Heart left ventricle (tissue), 16 donors: ENCODE measurements at regions not wholly inside any gene's neighbourhood (a gene's known extent, or its start where the extent isn't known, plus 50 kb on each side); places are given as distances from the start of the nearest gene placed in this dataset.

ENCODE experiments used
- ATAC-seq, 4 donors: fragments of 200-7000 bp; cut with Tn5 transposase; one replicate each; pipeline ENCODE4 v1.9.1; 2020 to 2022; ENCODE audit warnings: moderate library complexity in 4 of 4, mild to moderate bottlenecking in 3 of 4, moderate number of reproducible peaks in 1 of 4
- DNase-seq, 5 donors: peaks; one replicate each; pipeline ENCODE4 v3.0.0-alpha.2; 2020
- H3K27ac ChIP-seq, 12 donors: fragments of 200-600 bp; sonication (generic) in 4 of 12; one replicate each; pipeline versions ENCODE4 v1.5.0 to v1.8.0; 2016 to 2022; ENCODE audit warnings: mild to moderate bottlenecking in 2 of 12
- H3K27me3 ChIP-seq, 9 donors: fragments of 200-600 bp; sonication (generic) in 2 of 9; one replicate each; pipeline versions ENCODE4 v1.5.1 to v1.8.0; 2016 to 2022; ENCODE audit warnings: mild to moderate bottlenecking in 3 of 9
- H3K36me3 ChIP-seq, 9 donors: fragments of 200-600 bp; sonication (generic) in 2 of 9; one replicate each; pipeline versions ENCODE4 v1.5.0 to v1.8.0; 2018 to 2022; ENCODE audit warnings: mild to moderate bottlenecking in 2 of 9
- H3K4me1 ChIP-seq, 12 donors: fragments of 200-600 bp; sonication (generic) in 4 of 12; one replicate each; pipeline versions ENCODE4 v1.5.0 to v1.8.0; 2016 to 2022; ENCODE audit warnings: mild to moderate bottlenecking in 3 of 12
- H3K4me3 ChIP-seq, 12 donors: fragments of 200-600 bp; sonication (generic) in 4 of 12; one replicate each; pipeline versions ENCODE4 v1.5.0 to v1.8.0; 2017 to 2022; ENCODE audit warnings: mild to moderate bottlenecking in 9 of 12, moderate library complexity in 4 of 12
- H3K9me3 ChIP-seq, 12 donors: fragments of 200-600 bp; sonication (generic) in 4 of 12; one replicate each; pipeline versions ENCODE4 v1.5.0 to v1.8.0; 2016 to 2022; ENCODE audit warnings: mild to moderate bottlenecking in 1 of 12
- CTCF ChIP-seq, 12 donors: fragments of 200-600 bp; sonication (generic) in 4 of 12; IDR thresholded peaks; one replicate each; pipeline versions ENCODE4 v1.5.0 to v1.8.0; 2018 to 2022; ENCODE audit warnings: antibody characterized with exemption in 12 of 12, mild to moderate bottlenecking in 5 of 12
- POLR2A ChIP-seq, 2 donors: fragments of 450-650 bp; IDR thresholded peaks; one replicate each; pipeline ENCODE4 v1.6.1; 2017; ENCODE audit warnings: antibody characterized with exemption in 2 of 2, mild to moderate bottlenecking in 2 of 2, moderate library complexity in 2 of 2
- WGBS, 4 donors: extraction: QIAGEN DNeasy Blood & Tissue Kit in 2 of 4; methylation state at CpG; one replicate each; pipeline versions ENCODE4 v1.1.5 to v1.1.7; 2013 to 2018; 5-methylcytosine and 5-hydroxymethylcytosine counted together
- intact Hi-C, 10 donors: fragments of 100-400 bp; cut with DNase I; formaldehyde crosslinking; loops; one replicate each; pipeline versions ENCODE4 v1.11.1 to v1.14.2; 2022
- donor health status: ischemic (EF 13 %, LVEDD 7.1; RV severe dilation, severe dysfunction).
- donor health status: healthy with polysubstance abuse.
- donor health status: DM: no; HTN: yes; CAD: no.
- donor health status: DM: no; HTN: no; CAD: no.
- donor health status: ischemic (EF 25% LVEDD 6.9; RV normal size, moderate dysfunction).
- donor health status: ischemic (EF 25% LVEDD 5.7; RV mildly dilated, moderate dysfunction).
- donor health status: healthy.
- donor health status: DM: yes; HTN: yes; CAD: no.
- donor health status: ischemic (EF 35%, LVEDD 5.7; RV mildly dilated, moderate dysfunction).
- donor health status: nonischemic (EF 11% LVEDD 7.7; RV severe dilation, severe dysfunction).
- donor health status: DM: yes; HTN: yes; CAD: no.
- donor health status: PGD.
- donor health status: ischemic (EF 29% LVEDD 5.4; RV normal size, mild dysfunction).
- donor health status: nonischemic (EF 23%, LVEDD 6.1; RV moderate dilation, normal function).

DNA sequence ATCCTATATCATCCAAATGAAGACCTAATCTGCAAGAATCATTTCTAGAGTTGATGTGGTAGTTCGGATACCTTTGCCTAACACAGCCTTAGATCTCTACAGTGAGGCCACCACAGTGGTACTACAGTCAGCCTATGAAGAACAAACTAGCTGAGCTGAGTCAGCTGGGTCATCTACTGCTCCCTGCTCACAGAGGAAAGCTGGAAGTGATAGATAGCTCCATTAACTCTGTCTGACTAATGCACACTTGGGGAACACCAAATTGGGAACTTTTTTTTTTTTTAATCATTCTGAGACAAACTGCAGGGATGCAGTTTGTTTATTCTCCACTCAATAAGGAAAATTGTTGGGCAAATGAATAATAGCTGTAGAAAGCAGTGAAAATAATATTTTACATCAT is 1160.6 kb downstream of the PCDH9 start:
- Histone ChIP-seq H3K4me1 (no peaks in the 10 kb centered on the region), H3K36me3 (no peaks in the 10 kb centered on the region), H3K27me3 (no peaks in the 10 kb centered on the region), H3K9me3 (no peaks in the 10 kb centered on the region), H3K27ac (no peak overlapping the region), H3K4me3 (no peak overlapping the region)
- DNase-seq (no peak), ATAC-seq (no peak)
- intact Hi-C loops: no loop called here
- 79 to 91% (median 82%) methylated on average over 1 of the region's 1 CpG for WGBS, 4 donors
- TF ChIP-seq POLR2A (IDR thresholded peaks at IDR 0.05): no peak
- no peak for TF ChIP-seq CTCF (IDR thresholded peaks at IDR 0.05)

DNA sequence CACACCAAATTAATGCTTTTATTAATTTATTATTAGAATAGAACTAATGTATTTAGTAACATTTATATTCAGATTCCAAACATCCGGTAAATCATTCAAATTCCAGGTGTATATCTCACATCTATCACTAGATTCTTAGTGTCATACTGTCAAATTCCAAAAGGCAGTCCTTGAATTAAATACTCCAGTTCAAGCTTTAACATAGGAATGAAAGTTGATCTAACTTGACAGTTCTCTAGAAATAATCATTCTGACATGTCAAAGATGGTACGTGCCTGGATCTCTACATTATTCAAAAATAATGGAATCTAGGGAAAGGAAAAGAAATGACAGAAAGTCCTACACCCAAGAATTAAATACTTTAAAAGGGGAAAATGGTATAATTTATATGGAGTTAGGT is 1161.5 kb downstream of the PCDH9 start:
- DNase-seq (no peak), ATAC-seq (no peak)
- H3K27me3 ChIP-seq: no peaks in the 10 kb centered on the region
- no peak overlapping the region for H3K27ac ChIP-seq
- no peaks in the 10 kb centered on the region for H3K4me1 ChIP-seq
- intact Hi-C loops: no loop called here
- H3K9me3 ChIP-seq: no peaks in the 10 kb centered on the region
- no peak overlapping the region for H3K4me3 ChIP-seq
- H3K36me3 ChIP-seq: no peaks in the 10 kb centered on the region
- WGBS, 4 donors: 43 to 90% (median 55%) methylated on average over 2 of the region's 2 CpGs
- no peak for TF ChIP-seq POLR2A (IDR thresholded peaks at IDR 0.05)
- TF ChIP-seq CTCF (IDR thresholded peaks at IDR 0.05): no peak

DNA sequence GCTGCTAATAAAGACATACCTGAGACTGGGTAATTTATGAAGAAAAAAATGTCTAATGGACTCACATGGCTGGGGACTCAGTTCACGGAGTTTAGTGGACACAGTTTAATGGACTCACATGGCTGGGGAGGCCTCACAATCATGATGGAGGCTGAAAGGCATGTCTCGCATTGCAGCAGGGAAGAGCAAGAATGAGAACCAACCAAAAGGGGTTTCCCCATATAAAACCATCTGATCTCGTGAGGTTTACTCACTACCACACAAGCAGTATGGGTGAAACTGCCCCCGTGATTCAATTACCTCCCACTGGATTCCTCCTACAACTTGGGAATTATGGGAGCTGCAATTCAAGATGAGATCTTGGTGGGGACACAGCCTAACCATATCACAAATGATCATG is 1181.2 kb downstream of the PCDH9 start:
- no peak for DNase-seq
- Histone ChIP-seq H3K4me1 (no peaks in the 10 kb centered on the region), H3K36me3 (no peaks in the 10 kb centered on the region), H3K4me3 (no peak overlapping the region), H3K27ac (no peak overlapping the region), H3K9me3 (peaks cover 0 to 12% (median 0%) of the 10 kb centered on the region in 12 donors), H3K27me3 (no peaks in the 10 kb centered on the region)
- TF ChIP-seq POLR2A (IDR thresholded peaks at IDR 0.05): no peak
- TF ChIP-seq CTCF (IDR thresholded peaks at IDR 0.05): no peak
- intact Hi-C loops: no loop called here
- 77 to 89% (median 80%) methylated on average over 4 of the region's 4 CpGs for WGBS, 4 donors
- ATAC-seq: no peak

- no peak for DNase-seq
Measured at GRCh38 chr13:66040506-66040905, 1189.6 kb downstream of the PCDH9 start.

More at GRCh38 chr13:66040506-66040905, 1189.6 kb downstream of the PCDH9 start:
- H3K4me1 ChIP-seq: peaks cover 0 to 4% (median 0%) of the 10 kb centered on the region in 12 donors
- 64 to 81% (median 70%) methylated on average over 2 of the region's 2 CpGs for WGBS, 4 donors
- H3K27ac ChIP-seq: no peak overlapping the region
- intact Hi-C loops: no loop called here
- no peaks in the 10 kb centered on the region for H3K36me3 ChIP-seq
- ATAC-seq: no peak
- H3K4me3 ChIP-seq: no peak overlapping the region
- H3K27me3 ChIP-seq: no peaks in the 10 kb centered on the region
- TF ChIP-seq CTCF (IDR thresholded peaks at IDR 0.05) (no peak), POLR2A (IDR thresholded peaks at IDR 0.05) (no peak)
- H3K9me3 ChIP-seq: no peaks in the 10 kb centered on the region
